Gastrocnemius medialis (tissue), 4 donors: ENCODE measurements at regions not wholly inside any gene's neighbourhood (a gene's known extent, or its start where the extent isn't known, plus 50 kb on each side); places are given as distances from the start of the nearest gene placed in this dataset.

Experiments
- ATAC-seq, 2 donors: fragments of 150-250 bp; one replicate each; pipeline ENCODE4 v1.9.1; 2016
- DNase-seq, 2 donors: peaks; one replicate each; pipeline ENCODE4 v3.0.0-alpha.2; 2019
- H3K27ac ChIP-seq, 4 donors: fragments of 200-600 bp; sonication (generic); 1 replicate in 1 of 4; 2 replicates in 3 of 4; pipeline ENCODE4 v1.5.1; 2016 to 2018; ENCODE audit warnings: mild to moderate bottlenecking in 2 of 4, moderate library complexity in 1 of 4
- H3K27me3 ChIP-seq, 3 donors: fragments of 200-600 bp; sonication (generic) in 2 of 3; 1 replicate in 1 of 3; 2 replicates in 2 of 3; pipeline versions ENCODE4 v1.5.1 to v1.6.0; 2016 to 2019; ENCODE audit warnings: mild to moderate bottlenecking in 1 of 3, moderate library complexity in 1 of 3
- H3K36me3 ChIP-seq, 2 donors: fragments of 200-600 bp; sonication (generic) in 1 of 2; one replicate each; pipeline ENCODE4 v1.5.1; 2017 to 2018
- H3K4me1 ChIP-seq, 2 donors: fragments of 200-600 bp; sonication (generic) in 1 of 2; one replicate each; pipeline ENCODE4 v1.5.1; 2016 to 2017; ENCODE audit warnings: mild to moderate bottlenecking in 2 of 2
- H3K4me3 ChIP-seq, 4 donors: fragments of 200-600 bp; sonication (generic) in 3 of 4; 1 replicate in 1 of 4; 2 replicates in 3 of 4; pipeline ENCODE4 v1.5.1; 2016 to 2019; ENCODE audit warnings: mild to moderate bottlenecking in 2 of 4
- H3K9me3 ChIP-seq, 3 donors: fragments of 200-600 bp; sonication (generic) in 2 of 3; 1 replicate in 1 of 3; 2 replicates in 2 of 3; pipeline ENCODE4 v1.5.1; 2016 to 2019
- POLR2A ChIP-seq, 2 donors: fragments of 450-650 bp; IDR thresholded peaks; one replicate each; pipeline ENCODE4 v1.6.1; 2017; ENCODE audit warnings: antibody characterized with exemption in 2 of 2, mild to moderate bottlenecking in 2 of 2, moderate library complexity in 2 of 2
- in situ Hi-C, 4 donors: fragments of 200-750 bp; cut with MboI; loops; one replicate each; pipeline versions ENCODE4 v1.15.0 to v1.8.0; 2017; ENCODE audit warnings: low sequenced_read_pairs in 4 of 4
- intact Hi-C: fragments of 100-400 bp; cut with DNase I; formaldehyde crosslinking; loops from one replicate; pipeline ENCODE4 v1.15.1; 2023; ENCODE audit warnings: low total_unique reads
- TF ChIP-seq, protein P1 (sequence below), 5 experiments: fragments of 450-650 bp in 3 of 5; fragments of 200-600 bp in 2 of 5; sonication (generic) in 2 of 5; IDR thresholded peaks in 4 of 5; conservative IDR thresholded peaks in 1 of 5; 1 replicate in 4 of 5; 2 replicates in 1 of 5; pipeline ENCODE4 v1.5.1; 2016 to 2019; ENCODE audit warnings: antibody characterized with exemption in 5 of 5, mild to moderate bottlenecking in 3 of 5, moderate library complexity in 3 of 5

DNA sequence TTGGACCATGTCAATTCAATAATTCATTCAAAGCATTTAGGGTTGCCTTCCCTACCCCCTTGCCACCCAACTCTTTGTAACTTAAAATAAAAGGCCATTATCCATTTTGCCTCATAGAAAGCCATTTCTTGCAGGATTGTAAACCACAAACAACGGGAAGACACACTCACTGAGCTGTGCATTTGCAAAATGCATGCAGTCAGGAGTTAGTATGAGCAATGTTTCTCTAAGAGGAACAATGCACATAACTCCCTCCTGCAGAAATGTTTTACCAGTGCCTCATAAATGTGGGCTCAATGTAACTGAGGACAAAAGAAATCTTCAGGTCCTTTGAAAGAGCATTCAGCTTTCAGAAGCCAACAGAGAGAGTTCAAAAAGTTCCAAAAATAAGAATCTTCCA, 98.5 kb upstream of the ABCA1 start:
- H3K4me1 ChIP-seq: no peaks in the 10 kb centered on the region
- H3K4me3 ChIP-seq: no peak overlapping the region
- no peak for TF ChIP-seq POLR2A (IDR thresholded peaks at IDR 0.05)
- TF ChIP-seq, protein P1, sequence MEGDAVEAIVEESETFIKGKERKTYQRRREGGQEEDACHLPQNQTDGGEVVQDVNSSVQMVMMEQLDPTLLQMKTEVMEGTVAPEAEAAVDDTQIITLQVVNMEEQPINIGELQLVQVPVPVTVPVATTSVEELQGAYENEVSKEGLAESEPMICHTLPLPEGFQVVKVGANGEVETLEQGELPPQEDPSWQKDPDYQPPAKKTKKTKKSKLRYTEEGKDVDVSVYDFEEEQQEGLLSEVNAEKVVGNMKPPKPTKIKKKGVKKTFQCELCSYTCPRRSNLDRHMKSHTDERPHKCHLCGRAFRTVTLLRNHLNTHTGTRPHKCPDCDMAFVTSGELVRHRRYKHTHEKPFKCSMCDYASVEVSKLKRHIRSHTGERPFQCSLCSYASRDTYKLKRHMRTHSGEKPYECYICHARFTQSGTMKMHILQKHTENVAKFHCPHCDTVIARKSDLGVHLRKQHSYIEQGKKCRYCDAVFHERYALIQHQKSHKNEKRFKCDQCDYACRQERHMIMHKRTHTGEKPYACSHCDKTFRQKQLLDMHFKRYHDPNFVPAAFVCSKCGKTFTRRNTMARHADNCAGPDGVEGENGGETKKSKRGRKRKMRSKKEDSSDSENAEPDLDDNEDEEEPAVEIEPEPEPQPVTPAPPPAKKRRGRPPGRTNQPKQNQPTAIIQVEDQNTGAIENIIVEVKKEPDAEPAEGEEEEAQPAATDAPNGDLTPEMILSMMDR (IDR thresholded peaks at IDR 0.05 in 4 of 5, conservative IDR thresholded peaks at IDR 0.05 in 1 of 5): no peak
- H3K36me3 ChIP-seq: no peaks in the 10 kb centered on the region
- in situ Hi-C loops: no loop called here
- DNase-seq: no peak
- no peak for ATAC-seq
- H3K9me3 ChIP-seq: no peaks in the 10 kb centered on the region
- H3K27me3 ChIP-seq: no peaks in the 10 kb centered on the region
- intact Hi-C loops: no loop called here
- H3K27ac ChIP-seq: no peak overlapping the region

DNA sequence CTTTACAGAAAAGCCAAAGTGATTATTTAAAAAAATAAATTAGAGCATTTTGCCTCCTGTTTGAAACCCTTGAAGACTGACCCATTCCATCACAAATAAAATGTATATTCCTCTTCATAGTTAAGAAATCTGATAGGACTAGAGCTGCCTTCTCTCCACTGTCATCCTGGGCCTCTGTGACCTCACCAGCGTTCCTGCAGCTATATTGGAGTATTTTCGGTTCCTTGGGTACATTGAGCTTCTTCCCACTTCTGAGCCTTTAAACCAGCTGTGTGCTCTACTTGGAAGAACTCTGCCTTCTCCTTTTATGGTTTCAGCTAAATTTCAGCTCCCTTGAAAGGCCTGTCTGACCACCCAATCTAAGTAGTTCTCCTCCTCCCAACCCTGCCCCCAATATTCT, 99.1 kb upstream of the ABCA1 start:
- DNase-seq: no peak
- Histone ChIP-seq H3K4me1 (no peaks in the 10 kb centered on the region), H3K9me3 (no peaks in the 10 kb centered on the region), H3K4me3 (no peak overlapping the region), H3K36me3 (no peaks in the 10 kb centered on the region), H3K27ac (no peak overlapping the region), H3K27me3 (no peaks in the 10 kb centered on the region)
- in situ Hi-C loops: no loop called here
- ATAC-seq: no peak
- TF ChIP-seq POLR2A (IDR thresholded peaks at IDR 0.05): no peak
- TF ChIP-seq, protein P1 (IDR thresholded peaks at IDR 0.05 in 4 of 5, conservative IDR thresholded peaks at IDR 0.05 in 1 of 5): no peak
- intact Hi-C loops: no loop called here

DNA sequence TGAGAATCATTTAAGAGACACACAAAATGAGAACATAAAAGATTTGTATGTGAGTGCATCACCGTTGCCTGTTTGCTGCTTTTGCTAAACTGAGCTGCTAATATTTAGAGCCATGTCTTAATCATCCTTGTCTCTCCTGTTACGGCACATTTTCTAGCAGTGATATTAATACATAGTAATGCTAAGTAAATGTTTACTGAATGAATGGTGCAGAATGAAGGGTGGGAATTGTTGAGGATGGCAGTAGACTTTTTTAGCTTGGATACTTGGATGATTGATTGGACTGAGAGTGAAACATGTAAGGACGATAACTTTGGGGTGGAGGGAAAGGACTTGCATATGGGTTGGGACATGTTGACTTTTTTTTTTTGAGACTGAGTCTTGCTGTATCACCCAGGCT, 102.3 kb upstream of the ABCA1 start:
- H3K4me3 ChIP-seq: no peak overlapping the region
- H3K36me3 ChIP-seq: no peaks in the 10 kb centered on the region
- in situ Hi-C loops (no loop called here), intact Hi-C loops (no loop called here)
- ATAC-seq (no peak), DNase-seq (no peak)
- H3K27ac ChIP-seq: no peak overlapping the region
- TF ChIP-seq, protein P1 (IDR thresholded peaks at IDR 0.05 in 4 of 5, conservative IDR thresholded peaks at IDR 0.05 in 1 of 5): no peak
- H3K27me3 ChIP-seq: no peaks in the 10 kb centered on the region
- no peaks in the 10 kb centered on the region for H3K4me1 ChIP-seq
- H3K9me3 ChIP-seq: no peaks in the 10 kb centered on the region

DNA sequence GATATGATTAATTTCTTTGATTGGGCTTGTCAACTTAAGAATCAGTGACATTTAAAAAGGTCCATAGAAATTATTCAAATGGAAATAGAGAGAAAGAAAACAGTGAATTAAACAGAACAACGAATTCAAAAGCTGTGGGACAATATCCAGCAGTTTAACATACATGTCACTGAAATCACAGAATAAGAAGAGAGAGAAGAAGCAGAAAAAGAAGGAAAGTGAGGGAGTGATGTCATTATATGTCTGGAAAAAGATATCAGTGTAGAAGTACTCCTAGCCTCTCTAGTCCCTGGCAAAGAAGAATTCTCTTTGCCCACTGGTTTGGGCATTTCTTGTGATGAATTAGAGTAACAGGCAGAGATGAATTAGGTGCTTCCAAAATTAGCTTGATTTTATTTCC, 109.2 kb upstream of the ABCA1 start:
- intact Hi-C loops: no loop called here
- in situ Hi-C loops: no loop called here
- TF ChIP-seq POLR2A (IDR thresholded peaks at IDR 0.05): no peak
- TF ChIP-seq, protein P1 (IDR thresholded peaks at IDR 0.05 in 4 of 5, conservative IDR thresholded peaks at IDR 0.05 in 1 of 5): no peak

DNA sequence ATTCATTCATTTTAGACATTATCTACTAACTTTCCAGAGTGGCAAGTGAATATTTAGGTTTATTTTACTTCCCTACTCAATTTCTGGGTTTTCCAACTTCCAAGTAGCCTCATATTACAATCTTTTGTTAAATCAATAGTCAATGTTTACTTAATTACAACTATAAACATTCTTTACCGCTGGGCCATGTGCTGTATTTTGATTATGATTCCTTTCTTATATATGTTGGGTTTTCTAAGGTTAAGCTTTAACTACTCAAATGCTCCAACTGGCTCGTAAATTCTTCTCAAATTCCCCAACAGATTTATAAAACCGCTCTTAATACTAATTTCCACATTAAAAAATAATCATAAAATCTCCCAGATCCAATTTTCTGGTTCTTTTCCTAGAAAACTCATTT, 110.1 kb upstream of the ABCA1 start:
- H3K27me3 ChIP-seq: no peaks in the 10 kb centered on the region
- no peaks in the 10 kb centered on the region for H3K9me3 ChIP-seq
- intact Hi-C loops: no loop called here
- DNase-seq: no peak
- no peaks in the 10 kb centered on the region for H3K36me3 ChIP-seq
- H3K4me1 ChIP-seq: peaks cover 16 to 18% of the 10 kb centered on the region in 2 donors
- TF ChIP-seq POLR2A (IDR thresholded peaks at IDR 0.05): no peak
- TF ChIP-seq, protein P1 (IDR thresholded peaks at IDR 0.05 in 4 of 5, conservative IDR thresholded peaks at IDR 0.05 in 1 of 5): no peak
- no peak overlapping the region for H3K27ac ChIP-seq
- in situ Hi-C loops: no loop called here
- ATAC-seq: no peak
- no peak overlapping the region for H3K4me3 ChIP-seq

More for the DNA sequence above, 109.2 kb upstream of the ABCA1 start:
- no peaks in the 10 kb centered on the region for H3K9me3 ChIP-seq
- DNase-seq: no peak
- H3K4me1 ChIP-seq: peaks cover 11 to 18% of the 10 kb centered on the region in 2 donors
- no peak overlapping the region for H3K4me3 ChIP-seq
- H3K36me3 ChIP-seq: no peaks in the 10 kb centered on the region
- no peak for ATAC-seq
- H3K27me3 ChIP-seq: no peaks in the 10 kb centered on the region
- no peak overlapping the region for H3K27ac ChIP-seq
